Uterus (tissue), 3 donors: ENCODE measurements at regions not wholly inside any gene's neighbourhood (a gene's known extent, or its start where the extent isn't known, plus 50 kb on each side); places are given as distances from the start of the nearest gene placed in this dataset.

Source experiments
- DNase-seq, 2 donors: peaks; one replicate each; pipeline ENCODE4 v3.0.0-alpha.2; 2019 to 2020
- H3K27ac ChIP-seq, 2 donors: fragments of 200-600 bp; sonication (generic); 1 replicate in 1 of 2; 2 replicates in 1 of 2; pipeline ENCODE4 v1.5.1; 2016 to 2018
- H3K27me3 ChIP-seq, 2 donors: fragments of 200-600 bp; sonication (generic); one replicate each; pipeline ENCODE4 v1.5.1; 2018 to 2019; ENCODE audit warnings: control low read depth in 1 of 2
- H3K36me3 ChIP-seq, 2 donors: fragments of 200-600 bp; sonication (generic); one replicate each; pipeline ENCODE4 v1.5.1; 2019; ENCODE audit warnings: control low read depth in 1 of 2
- H3K4me1 ChIP-seq, 2 donors: fragments of 200-600 bp; sonication (generic); one replicate each; pipeline ENCODE4 v1.5.1; 2018 to 2019; ENCODE audit warnings: control low read depth in 1 of 2
- H3K4me3 ChIP-seq, 2 donors: fragments of 200-600 bp; sonication (generic); 1 replicate in 1 of 2; 2 replicates in 1 of 2; pipeline ENCODE4 v1.5.1; 2018 to 2019; ENCODE audit warnings: mild to moderate bottlenecking in 1 of 2
- H3K9me3 ChIP-seq, 2 donors: fragments of 200-600 bp; sonication (generic); one replicate each; pipeline ENCODE4 v1.5.1; 2019; ENCODE audit warnings: control low read depth in 1 of 2
- POLR2A ChIP-seq, 2 donors: fragments of 450-650 bp; IDR thresholded peaks; one replicate each; pipeline ENCODE4 v1.6.1; 2016; ENCODE audit warnings: antibody characterized with exemption in 2 of 2, mild to moderate bottlenecking in 1 of 2, moderate library complexity in 1 of 2
- intact Hi-C: fragments of 100-400 bp; cut with DNase I; formaldehyde crosslinking; loops from one replicate; pipeline ENCODE4 v1.15.1; 2023; ENCODE audit warnings: low total_unique reads
- TF ChIP-seq, protein P1 (sequence below), 4 experiments: fragments of 200-600 bp in 2 of 4; fragments of 450-650 bp in 2 of 4; sonication (generic) in 2 of 4; IDR thresholded peaks; one replicate each; pipeline ENCODE4 v1.5.1; 2016 to 2019; ENCODE audit warnings: antibody characterized with exemption in 4 of 4, mild to moderate bottlenecking in 2 of 4, moderate library complexity in 1 of 4
- donor health status: DM: yes; HTN: yes; CAD: no.

DNA sequence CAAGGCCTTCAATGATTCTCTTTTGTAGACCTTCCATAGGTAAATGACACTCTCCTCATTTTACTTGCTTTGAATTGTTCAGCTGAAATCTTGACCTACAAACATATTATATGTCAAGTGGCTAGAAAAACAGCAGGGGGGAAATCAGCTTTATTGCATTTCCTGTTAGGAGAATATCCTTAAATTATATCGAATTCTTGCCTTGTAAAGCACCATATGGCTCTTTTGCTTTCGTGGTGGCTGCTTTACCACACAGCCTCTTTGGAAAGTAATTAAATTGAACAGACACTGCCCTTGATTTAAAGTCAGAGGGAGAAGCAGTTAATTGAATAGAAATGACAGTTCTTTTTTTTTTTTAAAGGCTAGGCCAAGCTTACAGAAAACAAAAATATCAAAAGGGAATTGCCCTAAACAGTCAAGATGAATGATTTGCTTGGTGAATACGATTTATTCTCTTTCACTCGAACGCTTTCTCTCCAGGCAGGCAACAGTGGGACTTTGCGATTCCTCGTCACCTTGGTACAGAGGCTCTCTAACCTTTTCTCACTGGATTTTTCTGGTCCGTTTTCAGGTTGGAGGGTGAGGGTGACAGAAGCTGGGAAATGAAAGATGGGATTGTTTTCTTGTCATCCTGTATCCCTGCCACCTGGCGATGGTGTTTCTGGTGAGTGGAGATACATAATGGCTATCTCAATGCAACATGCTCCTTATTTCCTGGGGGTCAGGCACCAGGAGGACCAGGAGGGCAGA, 126.0 kb downstream of the GATA3 start:
- TF ChIP-seq, protein P1, sequence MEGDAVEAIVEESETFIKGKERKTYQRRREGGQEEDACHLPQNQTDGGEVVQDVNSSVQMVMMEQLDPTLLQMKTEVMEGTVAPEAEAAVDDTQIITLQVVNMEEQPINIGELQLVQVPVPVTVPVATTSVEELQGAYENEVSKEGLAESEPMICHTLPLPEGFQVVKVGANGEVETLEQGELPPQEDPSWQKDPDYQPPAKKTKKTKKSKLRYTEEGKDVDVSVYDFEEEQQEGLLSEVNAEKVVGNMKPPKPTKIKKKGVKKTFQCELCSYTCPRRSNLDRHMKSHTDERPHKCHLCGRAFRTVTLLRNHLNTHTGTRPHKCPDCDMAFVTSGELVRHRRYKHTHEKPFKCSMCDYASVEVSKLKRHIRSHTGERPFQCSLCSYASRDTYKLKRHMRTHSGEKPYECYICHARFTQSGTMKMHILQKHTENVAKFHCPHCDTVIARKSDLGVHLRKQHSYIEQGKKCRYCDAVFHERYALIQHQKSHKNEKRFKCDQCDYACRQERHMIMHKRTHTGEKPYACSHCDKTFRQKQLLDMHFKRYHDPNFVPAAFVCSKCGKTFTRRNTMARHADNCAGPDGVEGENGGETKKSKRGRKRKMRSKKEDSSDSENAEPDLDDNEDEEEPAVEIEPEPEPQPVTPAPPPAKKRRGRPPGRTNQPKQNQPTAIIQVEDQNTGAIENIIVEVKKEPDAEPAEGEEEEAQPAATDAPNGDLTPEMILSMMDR (IDR thresholded peaks at IDR 0.05) = no peak
- TF ChIP-seq POLR2A (IDR thresholded peaks at IDR 0.05) = no peak
- intact Hi-C loops = no loop called here
- H3K4me3 ChIP-seq = no peak overlapping the region

DNA sequence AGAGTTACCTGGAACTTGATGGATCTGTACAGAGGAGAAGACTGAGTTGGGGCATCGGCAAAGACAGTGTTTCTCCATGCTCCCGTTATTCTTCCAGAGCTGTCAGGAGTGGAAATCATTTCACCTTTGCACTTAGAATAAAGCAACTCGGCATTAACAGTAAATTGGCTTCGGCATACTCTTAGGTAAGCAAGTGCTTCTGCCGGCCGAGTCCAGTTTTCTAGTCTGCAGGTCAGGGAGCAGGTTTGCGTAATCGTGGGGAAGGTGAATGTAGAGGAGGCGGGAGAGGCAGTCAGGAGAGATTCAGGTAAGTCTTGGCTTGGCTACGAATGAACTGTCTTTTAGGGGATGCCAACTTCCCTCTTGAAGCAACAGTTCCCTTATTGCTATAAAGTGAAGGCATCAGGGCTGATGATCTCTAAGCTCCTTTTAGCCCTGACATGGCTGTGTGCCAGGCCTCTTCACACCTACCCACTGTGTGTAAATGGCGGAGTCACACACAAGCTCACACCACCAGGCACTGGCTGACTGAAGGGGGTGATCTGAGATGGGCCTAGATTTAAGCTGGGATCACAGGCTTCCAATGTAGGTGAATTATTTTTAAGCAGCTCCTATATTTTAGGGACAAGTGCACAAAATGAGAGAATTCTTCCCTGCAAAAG, 127.1 kb downstream of the GATA3 start:
- TF ChIP-seq, protein P1 (IDR thresholded peaks at IDR 0.05) = no peak
- TF ChIP-seq POLR2A (IDR thresholded peaks at IDR 0.05) = no peak
- intact Hi-C loops = no loop called here
- no peaks in the 10 kb centered on the region for H3K36me3 ChIP-seq
- no peak overlapping the region for H3K4me3 ChIP-seq
- H3K27me3 ChIP-seq = no peaks in the 10 kb centered on the region
- no peaks in the 10 kb centered on the region for H3K4me1 ChIP-seq
- DNase-seq = no peak
- no peaks in the 10 kb centered on the region for H3K9me3 ChIP-seq
- H3K27ac ChIP-seq = no peak overlapping the region

More for the DNA sequence above, 126.0 kb downstream of the GATA3 start:
- Histone ChIP-seq H3K9me3 (no peaks in the 10 kb centered on the region), H3K4me1 (no peaks in the 10 kb centered on the region), H3K27ac (no peak overlapping the region), H3K27me3 (no peaks in the 10 kb centered on the region), H3K36me3 (no peaks in the 10 kb centered on the region)
- no peak for DNase-seq

DNA sequence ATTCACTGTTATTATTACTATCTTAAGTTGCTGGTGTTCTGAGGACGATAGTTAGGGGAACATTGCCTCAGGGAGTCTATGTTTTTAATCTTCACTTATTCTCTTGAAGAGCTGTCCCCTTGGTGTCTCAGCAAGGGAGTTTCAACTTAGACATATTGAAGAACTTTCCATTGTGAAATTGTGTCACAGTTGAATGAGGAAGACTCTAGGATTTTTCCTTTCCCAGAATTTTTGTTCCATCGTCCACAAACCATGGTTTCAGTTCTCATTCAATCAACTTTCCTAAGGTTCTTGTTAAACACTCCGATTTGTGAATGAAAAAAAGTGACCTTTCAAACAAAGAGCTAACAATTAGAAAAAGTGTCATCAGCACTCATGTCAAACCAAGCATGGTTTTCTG, 128.3 kb downstream of the GATA3 start:
- no peaks in the 10 kb centered on the region for H3K4me1 ChIP-seq
- no peaks in the 10 kb centered on the region for H3K9me3 ChIP-seq
- no peak overlapping the region for H3K27ac ChIP-seq
- no peaks in the 10 kb centered on the region for H3K36me3 ChIP-seq
- no peak overlapping the region for H3K4me3 ChIP-seq
- intact Hi-C loops = no loop called here
- H3K27me3 ChIP-seq = no peaks in the 10 kb centered on the region
- no peak for TF ChIP-seq POLR2A (IDR thresholded peaks at IDR 0.05)
- TF ChIP-seq, protein P1 (IDR thresholded peaks at IDR 0.05) = no peak
- DNase-seq = no peak

DNA sequence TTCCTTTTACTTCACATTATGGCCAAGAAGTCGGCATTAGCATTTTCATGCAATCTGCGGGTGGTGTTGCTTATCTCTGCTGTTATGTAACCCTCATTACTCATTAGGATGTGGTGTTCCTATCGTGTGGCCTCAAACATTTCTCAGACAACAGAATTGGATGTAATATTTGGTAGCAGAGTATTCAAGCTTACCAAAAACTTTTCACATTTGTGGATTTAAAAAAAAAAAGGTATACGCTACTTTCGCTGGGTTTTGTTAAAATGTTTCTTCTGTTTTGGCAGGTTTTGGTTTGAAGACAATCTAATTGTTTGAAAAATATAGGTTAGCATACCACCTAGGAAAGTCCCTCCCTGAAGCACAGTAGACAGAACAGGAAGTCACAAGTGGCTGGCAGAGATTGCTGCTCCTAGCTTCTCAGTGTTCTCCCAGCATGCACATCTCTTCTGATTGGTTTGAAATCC, 128.8 kb downstream of the GATA3 start:
- TF ChIP-seq POLR2A (IDR thresholded peaks at IDR 0.05) = no peak
- TF ChIP-seq, protein P1 (IDR thresholded peaks at IDR 0.05) = no peak
- no peak for DNase-seq
- Histone ChIP-seq H3K4me3 (no peak overlapping the region), H3K27ac (no peak overlapping the region), H3K36me3 (no peaks in the 10 kb centered on the region), H3K4me1 (no peaks in the 10 kb centered on the region), H3K27me3 (no peaks in the 10 kb centered on the region), H3K9me3 (no peaks in the 10 kb centered on the region)
- intact Hi-C loops = no loop called here

DNA sequence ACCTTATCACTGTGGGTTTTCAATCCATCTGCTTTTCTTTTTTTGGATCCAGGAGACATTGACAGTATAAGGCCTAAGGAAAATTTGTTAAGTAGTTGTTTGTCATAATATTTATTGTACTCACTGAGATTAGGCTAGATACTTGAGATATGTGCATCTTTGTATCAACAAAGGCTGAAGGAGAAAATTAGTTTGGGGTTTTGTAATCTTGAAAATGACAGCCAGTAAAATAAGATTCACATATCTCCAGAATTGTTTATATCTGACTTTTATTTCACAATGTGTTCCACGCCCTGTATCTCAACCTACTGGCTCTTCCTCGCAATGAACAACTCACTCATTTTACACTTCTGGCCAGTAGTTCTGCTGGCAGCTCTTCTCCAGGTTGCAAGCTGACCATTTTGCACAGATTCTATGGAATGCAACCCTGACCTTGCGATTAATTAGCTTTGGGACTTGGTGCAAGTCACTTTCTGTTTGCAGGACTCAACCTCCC, 132.7 kb downstream of the GATA3 start:
- no peak overlapping the region for H3K4me3 ChIP-seq
- intact Hi-C loops = no loop called here
- no peak overlapping the region for H3K27ac ChIP-seq
- no peaks in the 10 kb centered on the region for H3K4me1 ChIP-seq
- H3K36me3 ChIP-seq = no peaks in the 10 kb centered on the region
- no peak for DNase-seq
- TF ChIP-seq, protein P1 (IDR thresholded peaks at IDR 0.05) = no peak
- TF ChIP-seq POLR2A (IDR thresholded peaks at IDR 0.05) = no peak
- H3K27me3 ChIP-seq = no peaks in the 10 kb centered on the region
- H3K9me3 ChIP-seq = no peaks in the 10 kb centered on the region
